ENCODE measurements at regions not wholly inside any gene's neighbourhood (a gene's known extent, or its start where the extent isn't known, plus 50 kb on each side); places are given as distances from the start of the nearest gene placed in this dataset.

GRCh38 chr5:97854871-97855762, 672.1 kb upstream of the RIOK2 start:
- Histone ChIP-seq H3K36me3 (ENCODE audit: control insufficient read depth, insufficient read depth, low read length) (no peaks in the 10 kb centered on the region), H3K4me3 (ENCODE audit: low read depth, low read length) (no peak overlapping the region), H3K27me3 (ENCODE audit: control insufficient read depth, insufficient read depth, low read length) (no peaks in the 10 kb centered on the region)
- no peak for TF ChIP-seq CTCF (IDR thresholded peaks at IDR 0.05; ENCODE audit: insufficient read depth, low read length, severe bottlenecking)
- DNase-seq (ENCODE audit: low read depth) (no peak), FAIRE-seq (no peak)

GRCh38 chr5:97874491-97874890, 691.4 kb upstream of the RIOK2 start:
- no peak for TF ChIP-seq CTCF (IDR thresholded peaks at IDR 0.05; ENCODE audit: insufficient read depth, low read length, severe bottlenecking)
- Histone ChIP-seq H3K36me3 (ENCODE audit: control insufficient read depth, insufficient read depth, low read length) (no peaks in the 10 kb centered on the region), H3K27me3 (ENCODE audit: control insufficient read depth, insufficient read depth, low read length) (no peaks in the 10 kb centered on the region), H3K4me3 (ENCODE audit: low read depth, low read length) (no peak overlapping the region)
- DNase-seq (ENCODE audit: low read depth) (no peak), FAIRE-seq (no peak)

GRCh38 chr5:97876272-97876671, 693.2 kb upstream of the RIOK2 start:
- DNase-seq (ENCODE audit: low read depth) (no peak), FAIRE-seq (no peak)
- TF ChIP-seq CTCF (IDR thresholded peaks at IDR 0.05; ENCODE audit: insufficient read depth, low read length, severe bottlenecking), result no peak
- H3K4me3 ChIP-seq (ENCODE audit: low read depth, low read length), result no peak overlapping the region
- no peaks in the 10 kb centered on the region for H3K36me3 ChIP-seq (ENCODE audit: control insufficient read depth, insufficient read depth, low read length)
- H3K27me3 ChIP-seq (ENCODE audit: control insufficient read depth, insufficient read depth, low read length), result no peaks in the 10 kb centered on the region

- DNase-seq (ENCODE audit: low read depth) (no peak), FAIRE-seq (no peak)
- H3K4me3 ChIP-seq (ENCODE audit: low read depth, low read length), result no peak overlapping the region
Measured at GRCh38 chr5:97877588-97877987, 694.5 kb upstream of the RIOK2 start.

GRCh38 chr5:97888439-97888838, 705.4 kb upstream of the RIOK2 start:
- Histone ChIP-seq H3K4me3 (ENCODE audit: low read depth, low read length) (no peak overlapping the region), H3K27me3 (ENCODE audit: control insufficient read depth, insufficient read depth, low read length) (no peaks in the 10 kb centered on the region), H3K36me3 (ENCODE audit: control insufficient read depth, insufficient read depth, low read length) (no peaks in the 10 kb centered on the region)
- TF ChIP-seq CTCF (IDR thresholded peaks at IDR 0.05; ENCODE audit: insufficient read depth, low read length, severe bottlenecking), result no peak
- FAIRE-seq (no peak), DNase-seq (ENCODE audit: low read depth) (no peak)

More at GRCh38 chr5:97877588-97877987, 694.5 kb upstream of the RIOK2 start:
- no peaks in the 10 kb centered on the region for H3K36me3 ChIP-seq (ENCODE audit: control insufficient read depth, insufficient read depth, low read length)
- H3K27me3 ChIP-seq (ENCODE audit: control insufficient read depth, insufficient read depth, low read length), result no peaks in the 10 kb centered on the region
- no peak for TF ChIP-seq CTCF (IDR thresholded peaks at IDR 0.05; ENCODE audit: insufficient read depth, low read length, severe bottlenecking)
